ENCODE measurements at regions not wholly inside any gene's neighbourhood (a gene's known extent, or its start where the extent isn't known, plus 50 kb on each side); places are given as distances from the start of the nearest gene placed in this dataset.
"Not testable (repeated sequence)": the region's sequence is repeated elsewhere in the genome, so short reads cannot be mapped to it uniquely, and the experiment has no call there.

GRCh38 chr4:72876946-72877345 is 192.6 kb downstream of the COX18 start:
- TF ChIP-seq, protein P1, sequence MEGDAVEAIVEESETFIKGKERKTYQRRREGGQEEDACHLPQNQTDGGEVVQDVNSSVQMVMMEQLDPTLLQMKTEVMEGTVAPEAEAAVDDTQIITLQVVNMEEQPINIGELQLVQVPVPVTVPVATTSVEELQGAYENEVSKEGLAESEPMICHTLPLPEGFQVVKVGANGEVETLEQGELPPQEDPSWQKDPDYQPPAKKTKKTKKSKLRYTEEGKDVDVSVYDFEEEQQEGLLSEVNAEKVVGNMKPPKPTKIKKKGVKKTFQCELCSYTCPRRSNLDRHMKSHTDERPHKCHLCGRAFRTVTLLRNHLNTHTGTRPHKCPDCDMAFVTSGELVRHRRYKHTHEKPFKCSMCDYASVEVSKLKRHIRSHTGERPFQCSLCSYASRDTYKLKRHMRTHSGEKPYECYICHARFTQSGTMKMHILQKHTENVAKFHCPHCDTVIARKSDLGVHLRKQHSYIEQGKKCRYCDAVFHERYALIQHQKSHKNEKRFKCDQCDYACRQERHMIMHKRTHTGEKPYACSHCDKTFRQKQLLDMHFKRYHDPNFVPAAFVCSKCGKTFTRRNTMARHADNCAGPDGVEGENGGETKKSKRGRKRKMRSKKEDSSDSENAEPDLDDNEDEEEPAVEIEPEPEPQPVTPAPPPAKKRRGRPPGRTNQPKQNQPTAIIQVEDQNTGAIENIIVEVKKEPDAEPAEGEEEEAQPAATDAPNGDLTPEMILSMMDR (conservative IDR thresholded peaks at IDR 0.05): no peak
- Mint-ChIP-seq H3K27ac (no peak overlapping the region), H3K36me3 (no peaks in the 10 kb centered on the region), H3K27me3 (no peaks in the 10 kb centered on the region), H3K4me1 (ENCODE audit: unreplicated experiment) (no peaks in the 10 kb centered on the region), H3K4me3 (no peak overlapping the region), H3K9me3 (peaks cover 5% of the 10 kb centered on the region)
- no peak for DNase-seq (ENCODE audit: extremely low spot score, unreplicated experiment)

GRCh38 chr4:72875545-72875944 is 194.0 kb downstream of the COX18 start:
- H3K4me3 Mint-ChIP-seq: no peak overlapping the region
- H3K4me1 Mint-ChIP-seq (ENCODE audit: unreplicated experiment): no peaks in the 10 kb centered on the region
- TF ChIP-seq, protein P1 (conservative IDR thresholded peaks at IDR 0.05): no peak
- H3K27ac Mint-ChIP-seq: no peak overlapping the region
- H3K27me3 Mint-ChIP-seq: no peaks in the 10 kb centered on the region
- peaks cover 5% of the 10 kb centered on the region for H3K9me3 Mint-ChIP-seq
- no peaks in the 10 kb centered on the region for H3K36me3 Mint-ChIP-seq
- DNase-seq (ENCODE audit: extremely low spot score, unreplicated experiment): no peak

GRCh38 chr4:72875138-72875537 is 194.4 kb downstream of the COX18 start:
- Mint-ChIP-seq H3K4me3 (no peak overlapping the region), H3K9me3 (peaks cover 5% of the 10 kb centered on the region), H3K27me3 (no peaks in the 10 kb centered on the region), H3K4me1 (ENCODE audit: unreplicated experiment) (no peaks in the 10 kb centered on the region), H3K27ac (no peak overlapping the region), H3K36me3 (no peaks in the 10 kb centered on the region)
- TF ChIP-seq, protein P1 (conservative IDR thresholded peaks at IDR 0.05): no peak
- no peak for DNase-seq (ENCODE audit: extremely low spot score, unreplicated experiment)

DNA sequence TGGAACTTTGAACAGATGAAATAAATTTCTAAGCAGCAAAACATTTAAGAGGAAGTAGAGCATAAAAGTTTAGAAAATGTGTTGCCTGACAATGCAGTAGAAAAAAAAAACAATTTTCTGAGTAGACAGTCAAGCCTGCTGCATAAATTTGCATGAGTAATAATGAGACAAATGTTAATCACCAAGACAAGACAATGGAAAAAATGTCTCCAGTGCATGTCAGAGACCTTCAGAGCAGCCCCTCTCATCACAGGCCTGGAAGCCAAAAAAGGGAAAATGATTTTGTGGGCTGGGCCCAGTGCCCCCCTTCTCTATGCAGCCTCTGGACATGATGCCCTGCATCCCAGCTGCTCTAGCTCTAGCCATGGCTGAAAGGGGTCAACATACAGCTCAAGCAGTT is 204.6 kb downstream of the COX18 start:
- Mint-ChIP-seq H3K4me1 (ENCODE audit: unreplicated experiment) (no peaks in the 10 kb centered on the region), H3K36me3 (no peaks in the 10 kb centered on the region), H3K9me3 (no peaks in the 10 kb centered on the region), H3K27me3 (no peaks in the 10 kb centered on the region), H3K4me3 (no peak overlapping the region), H3K27ac (no peak overlapping the region)
- TF ChIP-seq, protein P1 (conservative IDR thresholded peaks at IDR 0.05): no peak
- DNase-seq (ENCODE audit: extremely low spot score, unreplicated experiment): no peak

DNA sequence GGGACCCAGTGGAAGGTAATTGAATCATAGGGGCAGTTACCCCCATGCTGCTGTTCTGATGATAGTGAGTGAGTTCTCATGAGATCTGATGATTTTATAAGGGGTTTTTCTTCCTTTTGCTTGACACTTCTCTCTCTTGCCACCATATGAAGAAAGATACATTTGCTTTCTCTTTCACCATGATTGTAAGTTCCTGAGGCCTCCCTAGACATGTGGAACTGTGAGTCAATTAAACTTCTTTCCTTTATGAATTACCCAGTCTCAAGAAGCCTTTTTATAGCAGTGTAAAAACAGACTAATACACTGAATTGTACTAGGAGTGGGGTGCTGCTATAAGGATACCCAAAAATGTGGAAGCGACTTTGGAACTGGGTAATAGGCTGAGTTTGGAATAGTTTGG is 205.2 kb downstream of the COX18 start:
- not testable (repeated sequence) for H3K9me3 Mint-ChIP-seq; H3K27ac Mint-ChIP-seq; H3K4me1 Mint-ChIP-seq (ENCODE audit: unreplicated experiment); H3K36me3 Mint-ChIP-seq; H3K27me3 Mint-ChIP-seq; DNase-seq (ENCODE audit: extremely low spot score, unreplicated experiment); H3K4me3 Mint-ChIP-seq

DNA sequence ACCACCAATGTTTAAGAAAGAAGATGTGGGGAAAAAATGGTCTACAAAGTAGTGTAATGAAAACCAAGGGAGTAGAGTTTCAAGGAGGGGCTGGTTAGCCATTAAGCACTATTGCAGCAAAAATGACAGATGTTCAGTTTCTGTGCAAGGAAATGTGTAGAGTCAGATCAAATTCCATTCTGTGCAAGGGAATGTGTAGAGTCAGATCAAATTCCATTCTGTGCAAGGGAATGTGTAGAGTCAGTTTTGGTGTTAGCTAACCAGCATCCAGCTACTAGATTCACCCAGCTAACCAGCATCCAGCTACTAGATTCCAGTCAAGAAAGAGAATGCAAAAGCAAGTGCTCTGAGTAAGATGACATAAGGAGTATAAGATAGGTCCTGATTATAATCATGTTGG is 208.8 kb downstream of the COX18 start:
- TF ChIP-seq, protein P1 (conservative IDR thresholded peaks at IDR 0.05): no peak
- H3K4me3 Mint-ChIP-seq: no peak overlapping the region
- no peaks in the 10 kb centered on the region for H3K4me1 Mint-ChIP-seq (ENCODE audit: unreplicated experiment)
- DNase-seq (ENCODE audit: extremely low spot score, unreplicated experiment): no peak
- H3K27me3 Mint-ChIP-seq: no peaks in the 10 kb centered on the region
- no peaks in the 10 kb centered on the region for H3K36me3 Mint-ChIP-seq
- H3K9me3 Mint-ChIP-seq: no peaks in the 10 kb centered on the region
- no peak overlapping the region for H3K27ac Mint-ChIP-seq
